Coronary artery (tissue), 2 donors: ENCODE measurements at regions not wholly inside any gene's neighbourhood (a gene's known extent, or its start where the extent isn't known, plus 50 kb on each side); places are given as distances from the start of the nearest gene placed in this dataset.

Experiments used
- DNase-seq: peaks from one replicate; pipeline ENCODE4 v3.0.0-alpha.2; 2017; ENCODE audit warnings: low spot score
- H3K27ac ChIP-seq, 2 donors: fragments of 200-600 bp; sonication (generic); one replicate each; pipeline ENCODE4 v1.5.1; 2016 to 2019
- H3K4me3 ChIP-seq: fragments of 200-600 bp; sonication (generic); 2 replicates; pipeline ENCODE4 v1.5.1; 2016; ENCODE audit warnings: mild to moderate bottlenecking, moderate library complexity
- TF ChIP-seq, protein P1 (sequence below): fragments of 200-600 bp; sonication (generic); IDR thresholded peaks from one replicate; pipeline ENCODE4 v1.5.1; 2019; ENCODE audit warnings: antibody characterized with exemption

DNA sequence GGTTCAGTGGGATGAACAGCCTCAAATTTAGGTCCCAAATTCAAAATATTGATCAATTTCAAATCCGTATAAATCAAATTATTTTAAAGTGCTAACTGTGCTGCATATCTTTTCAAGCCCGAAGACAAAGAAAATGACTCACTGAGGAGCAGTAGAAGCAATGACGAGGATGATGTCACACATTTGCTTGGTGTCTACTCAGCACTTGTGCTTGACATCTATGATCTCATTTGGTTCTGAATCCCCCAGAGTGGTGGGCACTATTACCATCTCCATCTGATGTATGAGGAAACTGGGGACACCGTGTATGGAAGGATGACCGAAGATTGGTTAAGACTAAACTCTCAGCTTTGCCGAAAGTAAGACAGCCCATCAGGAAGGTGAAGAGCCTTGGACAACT lies 136.5 kb upstream of the CHRNA7 start:
- TF ChIP-seq, protein P1, sequence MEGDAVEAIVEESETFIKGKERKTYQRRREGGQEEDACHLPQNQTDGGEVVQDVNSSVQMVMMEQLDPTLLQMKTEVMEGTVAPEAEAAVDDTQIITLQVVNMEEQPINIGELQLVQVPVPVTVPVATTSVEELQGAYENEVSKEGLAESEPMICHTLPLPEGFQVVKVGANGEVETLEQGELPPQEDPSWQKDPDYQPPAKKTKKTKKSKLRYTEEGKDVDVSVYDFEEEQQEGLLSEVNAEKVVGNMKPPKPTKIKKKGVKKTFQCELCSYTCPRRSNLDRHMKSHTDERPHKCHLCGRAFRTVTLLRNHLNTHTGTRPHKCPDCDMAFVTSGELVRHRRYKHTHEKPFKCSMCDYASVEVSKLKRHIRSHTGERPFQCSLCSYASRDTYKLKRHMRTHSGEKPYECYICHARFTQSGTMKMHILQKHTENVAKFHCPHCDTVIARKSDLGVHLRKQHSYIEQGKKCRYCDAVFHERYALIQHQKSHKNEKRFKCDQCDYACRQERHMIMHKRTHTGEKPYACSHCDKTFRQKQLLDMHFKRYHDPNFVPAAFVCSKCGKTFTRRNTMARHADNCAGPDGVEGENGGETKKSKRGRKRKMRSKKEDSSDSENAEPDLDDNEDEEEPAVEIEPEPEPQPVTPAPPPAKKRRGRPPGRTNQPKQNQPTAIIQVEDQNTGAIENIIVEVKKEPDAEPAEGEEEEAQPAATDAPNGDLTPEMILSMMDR, result no peak
- no peak overlapping the region for H3K4me3 ChIP-seq
- H3K27ac ChIP-seq, result no peak overlapping the region
- no peak for DNase-seq

GRCh38 chr15:31897746-31898145 lies 132.6 kb upstream of the CHRNA7 start:
- H3K4me3 ChIP-seq, result no peak overlapping the region
- TF ChIP-seq, protein P1, result no peak
- DNase-seq, result no peak

DNA sequence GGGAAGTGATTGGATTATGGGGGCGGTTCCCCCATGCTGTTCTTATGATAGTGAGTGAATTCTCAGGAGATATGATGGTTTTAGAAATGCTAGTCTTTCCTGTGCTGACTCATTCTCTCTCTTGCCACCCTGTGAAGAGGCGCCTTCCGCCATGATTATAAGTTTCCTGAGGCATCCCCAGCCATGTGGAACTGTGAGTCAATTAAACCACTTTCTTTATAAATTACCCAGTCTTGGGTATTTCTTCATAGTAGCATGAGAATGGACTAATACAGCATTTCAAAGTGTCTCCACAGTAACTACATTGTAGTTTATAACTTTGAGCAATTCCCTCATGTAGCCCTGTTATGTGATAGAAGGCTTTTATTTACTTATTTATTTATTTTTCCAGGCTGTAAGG lies 128.8 kb upstream of the CHRNA7 start:
- H3K27ac ChIP-seq, result no peak overlapping the region
- TF ChIP-seq, protein P1, result no peak
- H3K4me3 ChIP-seq, result no peak overlapping the region
- no peak for DNase-seq

More at GRCh38 chr15:31897746-31898145, 132.6 kb upstream of the CHRNA7 start:
- H3K27ac ChIP-seq, result no peak overlapping the region

DNA sequence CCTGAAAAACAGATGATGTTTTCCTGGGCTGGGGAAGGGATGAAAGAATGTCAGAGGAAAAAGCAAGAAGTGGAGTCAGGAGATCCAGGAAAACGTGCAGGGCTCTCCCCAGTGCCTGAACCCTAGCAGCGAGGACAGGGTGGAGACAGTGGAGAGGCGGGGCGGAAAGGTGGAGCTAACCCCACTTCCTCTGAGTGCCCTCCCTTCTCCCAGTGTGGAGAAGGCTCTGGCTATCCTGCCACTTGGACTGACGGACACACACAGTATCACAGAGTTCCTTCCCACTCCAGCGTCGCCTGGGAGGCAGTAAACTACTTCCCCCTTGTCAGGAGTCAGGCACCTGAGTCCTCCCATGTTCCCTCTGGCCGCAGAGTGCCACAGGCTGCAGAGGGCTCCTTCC lies 125.3 kb upstream of the CHRNA7 start:
- Histone ChIP-seq H3K27ac (no peak overlapping the region), H3K4me3 (no peak overlapping the region)
- TF ChIP-seq, protein P1, result no peak
- no peak for DNase-seq

DNA sequence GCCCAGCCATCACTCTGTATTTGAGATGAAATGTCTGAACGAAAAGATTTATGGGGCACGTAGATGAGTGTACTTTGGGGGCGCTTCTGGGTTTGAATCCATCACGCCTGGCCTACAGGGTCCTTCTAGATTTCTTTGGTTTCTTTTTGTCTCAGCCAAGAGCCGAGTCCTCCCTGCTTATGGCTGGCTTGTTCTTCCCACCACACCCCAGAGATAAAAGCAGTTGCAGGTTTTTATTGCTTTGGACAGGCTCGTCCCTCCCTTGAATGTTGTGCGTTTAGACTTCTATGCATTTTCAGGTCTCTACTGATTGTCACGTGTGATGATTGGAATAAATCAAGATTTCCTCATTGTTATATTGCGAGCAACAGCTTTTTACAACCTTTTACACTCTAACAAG lies 104.8 kb upstream of the CHRNA7 start:
- no peak for DNase-seq
- Histone ChIP-seq H3K27ac (no peak overlapping the region), H3K4me3 (no peak overlapping the region)
- TF ChIP-seq, protein P1, result no peak

- no peak overlapping the region for H3K4me3 ChIP-seq
- TF ChIP-seq, protein P1, result no peak
- no peak for DNase-seq
- no peak overlapping the region for H3K27ac ChIP-seq
These were observed 99.3 kb upstream of the CHRNA7 start for GRCh38 chr15:31930967-31931366.

GRCh38 chr15:31932576-31932975 lies 97.7 kb upstream of the CHRNA7 start:
- no peak overlapping the region for H3K27ac ChIP-seq
- no peak overlapping the region for H3K4me3 ChIP-seq
- TF ChIP-seq, protein P1, result no peak
- DNase-seq, result no peak
